Fibroblast of villous mesenchyme (primary cell): ENCODE measurements at regions not wholly inside any gene's neighbourhood (a gene's known extent, or its start where the extent isn't known, plus 50 kb on each side); places are given as distances from the start of the nearest gene placed in this dataset.

ENCODE experiments used
- DNase-seq: peaks from one replicate; pipeline ENCODE4 v3.0.0-alpha.2; 2010; ENCODE audit warnings: low read depth
- H3K4me3 ChIP-seq: 2 replicates; pipeline ENCODE4 v1.5.1; 2011; ENCODE audit warnings: low read depth, mild to moderate bottlenecking, low read length
- TF ChIP-seq, protein P1 (sequence below): IDR thresholded peaks from 2 replicates; pipeline ENCODE4 v1.5.1; 2012; ENCODE audit warnings: low read depth, mild to moderate bottlenecking, low read length; ENCODE audit not compliant: insufficient read depth

- no peak for DNase-seq
- TF ChIP-seq, protein P1, sequence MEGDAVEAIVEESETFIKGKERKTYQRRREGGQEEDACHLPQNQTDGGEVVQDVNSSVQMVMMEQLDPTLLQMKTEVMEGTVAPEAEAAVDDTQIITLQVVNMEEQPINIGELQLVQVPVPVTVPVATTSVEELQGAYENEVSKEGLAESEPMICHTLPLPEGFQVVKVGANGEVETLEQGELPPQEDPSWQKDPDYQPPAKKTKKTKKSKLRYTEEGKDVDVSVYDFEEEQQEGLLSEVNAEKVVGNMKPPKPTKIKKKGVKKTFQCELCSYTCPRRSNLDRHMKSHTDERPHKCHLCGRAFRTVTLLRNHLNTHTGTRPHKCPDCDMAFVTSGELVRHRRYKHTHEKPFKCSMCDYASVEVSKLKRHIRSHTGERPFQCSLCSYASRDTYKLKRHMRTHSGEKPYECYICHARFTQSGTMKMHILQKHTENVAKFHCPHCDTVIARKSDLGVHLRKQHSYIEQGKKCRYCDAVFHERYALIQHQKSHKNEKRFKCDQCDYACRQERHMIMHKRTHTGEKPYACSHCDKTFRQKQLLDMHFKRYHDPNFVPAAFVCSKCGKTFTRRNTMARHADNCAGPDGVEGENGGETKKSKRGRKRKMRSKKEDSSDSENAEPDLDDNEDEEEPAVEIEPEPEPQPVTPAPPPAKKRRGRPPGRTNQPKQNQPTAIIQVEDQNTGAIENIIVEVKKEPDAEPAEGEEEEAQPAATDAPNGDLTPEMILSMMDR = no peak
- no peak overlapping the region for H3K4me3 ChIP-seq
Measured at GRCh38 chr16:49089039-49089438, 192.6 kb downstream of the CBLN1 start.

DNA sequence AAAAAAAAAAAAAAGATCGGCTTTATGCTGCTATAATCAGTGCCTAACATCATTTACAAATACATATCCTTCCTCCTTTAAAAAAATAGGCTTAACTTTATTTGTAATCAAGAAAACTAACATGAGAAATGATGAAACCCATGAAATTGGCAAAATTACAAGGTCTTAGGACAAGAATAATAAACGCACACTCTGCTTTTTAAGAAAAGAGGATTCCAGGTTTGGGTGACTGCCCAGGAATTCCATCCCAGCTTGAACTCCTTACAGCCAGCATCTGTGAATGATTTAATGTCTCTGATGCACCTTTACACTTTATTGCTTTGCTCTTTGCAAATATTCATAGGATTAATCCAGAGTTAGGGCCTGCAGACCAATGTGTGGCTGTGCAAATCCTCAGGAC, 196.0 kb downstream of the CBLN1 start:
- H3K4me3 ChIP-seq = no peak overlapping the region
- DNase-seq = no peak
- TF ChIP-seq, protein P1 = no peak

DNA sequence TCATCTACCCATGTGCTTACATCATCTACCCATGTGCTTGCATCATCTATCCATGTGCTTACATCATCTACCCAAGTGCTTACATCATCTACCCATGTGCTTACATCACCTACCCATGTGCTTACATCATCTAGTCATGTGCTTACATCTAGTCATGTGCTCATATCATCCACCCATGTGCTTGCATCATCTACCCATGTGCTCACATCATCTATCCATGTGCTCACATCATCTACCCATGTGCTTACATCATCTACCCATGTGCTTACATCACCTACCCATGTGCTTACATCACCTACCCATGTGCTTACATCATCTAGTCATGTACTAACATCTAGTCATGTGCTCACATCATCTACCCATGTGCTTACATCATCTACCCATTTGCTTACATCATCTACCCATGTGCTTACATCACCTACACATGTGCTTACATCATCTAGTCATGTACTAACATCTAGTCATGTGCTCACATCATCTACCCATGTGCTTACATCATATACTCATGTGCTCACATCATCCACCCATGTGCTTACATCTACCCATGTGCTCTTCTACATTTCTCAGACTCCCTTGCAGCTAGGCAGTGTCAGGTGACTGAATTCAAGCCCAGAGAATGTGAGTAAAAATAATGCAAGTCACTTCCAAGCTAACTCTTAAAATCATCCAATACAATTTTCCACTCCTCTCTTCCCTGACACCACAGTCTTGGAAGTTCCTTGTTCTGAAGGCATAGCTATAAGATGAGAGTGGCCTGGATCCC, 196.8 kb downstream of the CBLN1 start:
- TF ChIP-seq, protein P1 = no peak
- DNase-seq = no peak
- H3K4me3 ChIP-seq = no peak overlapping the region

DNA sequence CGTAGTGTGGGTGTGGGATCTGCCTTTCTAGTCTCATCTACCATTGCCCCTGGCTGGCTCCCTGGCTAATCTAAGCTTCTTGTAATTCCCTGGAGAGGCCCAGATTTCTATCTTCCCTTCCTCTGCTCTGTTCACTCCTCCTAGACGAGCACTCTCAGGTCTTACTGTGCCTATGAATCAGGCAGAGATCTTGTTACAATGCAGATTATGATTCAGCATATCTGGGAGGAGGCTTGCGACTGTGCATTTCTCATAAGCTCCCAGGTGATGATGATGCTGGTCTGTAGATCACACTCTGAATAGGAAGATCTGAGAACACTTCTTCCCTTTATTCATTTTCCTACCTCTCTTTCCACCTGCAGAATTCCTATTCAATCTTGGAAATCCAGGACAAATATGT, 200.1 kb downstream of the CBLN1 start:
- no peak overlapping the region for H3K4me3 ChIP-seq
- no peak for DNase-seq
- TF ChIP-seq, protein P1 = no peak

DNA sequence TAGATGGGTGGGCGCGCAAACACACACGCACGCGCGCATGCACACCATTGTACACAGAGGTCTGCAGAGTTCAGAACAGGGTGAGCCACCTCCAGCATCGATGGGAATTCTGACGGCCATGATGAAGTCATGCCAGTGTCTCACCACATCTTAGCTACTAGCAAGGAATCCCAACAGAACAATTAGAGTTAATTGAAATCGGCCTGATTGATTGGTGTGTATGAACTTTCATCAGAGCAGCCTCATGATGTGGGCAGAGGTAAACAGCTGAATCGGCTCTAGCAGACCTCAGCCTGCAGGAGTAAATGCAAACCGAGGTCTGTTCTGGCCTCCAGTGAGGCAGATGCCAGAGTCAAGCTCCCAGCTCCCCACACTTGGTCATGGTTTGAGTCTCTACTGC, 200.6 kb downstream of the CBLN1 start:
- TF ChIP-seq, protein P1 = no peak
- DNase-seq = no peak
- H3K4me3 ChIP-seq = no peak overlapping the region

GRCh38 chr16:49078571-49078970, 203.1 kb downstream of the CBLN1 start:
- no peak overlapping the region for H3K4me3 ChIP-seq
- TF ChIP-seq, protein P1 = no peak
- DNase-seq = no peak

GRCh38 chr16:49078104-49078503, 203.5 kb downstream of the CBLN1 start:
- no peak overlapping the region for H3K4me3 ChIP-seq
- TF ChIP-seq, protein P1 = no peak
- DNase-seq = no peak
